ENCODE measurements at regions not wholly inside any gene's neighbourhood (a gene's known extent, or its start where the extent isn't known, plus 50 kb on each side); places are given as distances from the start of the nearest gene placed in this dataset.

- DNase-seq (ENCODE audit: low read depth in 2 of 2): no peak
Measured at GRCh38 chr15:39075756-39076341, 505.0 kb upstream of the THBS1 start.

- DNase-seq (ENCODE audit: low read depth in 2 of 2): no peak
Measured at GRCh38 chr15:39078026-39078425, 502.9 kb upstream of the THBS1 start.

- DNase-seq (ENCODE audit: low read depth in 2 of 2): no peak
Measured at GRCh38 chr15:39079296-39079847, 501.5 kb upstream of the THBS1 start.

GRCh38 chr15:39083213-39083612, 497.7 kb upstream of the THBS1 start:
- DNase-seq (ENCODE audit: low read depth in 2 of 2): no peak

- DNase-seq (ENCODE audit: low read depth in 2 of 2): no peak
Measured at GRCh38 chr15:39084674-39085530, 496.0 kb upstream of the THBS1 start.

GRCh38 chr15:39086641-39087040, 494.2 kb upstream of the THBS1 start:
- DNase-seq (ENCODE audit: low read depth in 2 of 2): no peak

GRCh38 chr15:39088156-39088555, 492.7 kb upstream of the THBS1 start:
- no peak for DNase-seq (ENCODE audit: low read depth in 2 of 2)

- DNase-seq (ENCODE audit: low read depth in 2 of 2): no peak
Measured at GRCh38 chr15:39092354-39092753, 488.5 kb upstream of the THBS1 start.

- DNase-seq (ENCODE audit: low read depth in 2 of 2): no peak
Measured at GRCh38 chr15:39092761-39093160, 488.1 kb upstream of the THBS1 start.

- no peak for DNase-seq (ENCODE audit: low read depth in 2 of 2)
Measured at GRCh38 chr15:39094116-39094515, 486.8 kb upstream of the THBS1 start.

- DNase-seq (ENCODE audit: low read depth in 2 of 2): no peak
Measured at GRCh38 chr15:39095218-39095879, 485.5 kb upstream of the THBS1 start.

GRCh38 chr15:39096608-39097205, 484.2 kb upstream of the THBS1 start:
- no peak for DNase-seq (ENCODE audit: low read depth in 2 of 2)

GRCh38 chr15:39099524-39099923, 481.4 kb upstream of the THBS1 start:
- DNase-seq (ENCODE audit: low read depth in 2 of 2): no peak

GRCh38 chr15:39100106-39100660, 480.7 kb upstream of the THBS1 start:
- DNase-seq (ENCODE audit: low read depth in 2 of 2): no peak

- DNase-seq (ENCODE audit: low read depth in 2 of 2): no peak
Measured at GRCh38 chr15:39102431-39102830, 478.4 kb upstream of the THBS1 start.

GRCh38 chr15:39106950-39107349, 473.9 kb upstream of the THBS1 start:
- DNase-seq (ENCODE audit: low read depth in 2 of 2): no peak

- no peak for DNase-seq (ENCODE audit: low read depth in 2 of 2)
Measured at GRCh38 chr15:39108021-39108420, 472.9 kb upstream of the THBS1 start.

- no peak for DNase-seq (ENCODE audit: low read depth in 2 of 2)
Measured at GRCh38 chr15:39110336-39110735, 470.5 kb upstream of the THBS1 start.

GRCh38 chr15:39110746-39111145, 470.1 kb upstream of the THBS1 start:
- DNase-seq (ENCODE audit: low read depth in 2 of 2): no peak

- no peak for DNase-seq (ENCODE audit: low read depth in 2 of 2)
Measured at GRCh38 chr15:39113741-39114140, 467.1 kb upstream of the THBS1 start.

GRCh38 chr15:39114690-39115378, 466.0 kb upstream of the THBS1 start:
- DNase-seq (ENCODE audit: low read depth in 2 of 2): no peak

Data from stimulated activated CD8-positive, alpha-beta memory T cell treated with anti-CD3 and anti-CD28 coated beads, Interleukin-7, amount 100 ng/mL, for 4 hours (primary cell).